ENCODE measurements at regions not wholly inside any gene's neighbourhood (a gene's known extent, or its start where the extent isn't known, plus 50 kb on each side); places are given as distances from the start of the nearest gene placed in this dataset.
"Not testable (repeated sequence)": the region's sequence is repeated elsewhere in the genome, so short reads cannot be mapped to it uniquely, and the experiment has no call there.

DNA sequence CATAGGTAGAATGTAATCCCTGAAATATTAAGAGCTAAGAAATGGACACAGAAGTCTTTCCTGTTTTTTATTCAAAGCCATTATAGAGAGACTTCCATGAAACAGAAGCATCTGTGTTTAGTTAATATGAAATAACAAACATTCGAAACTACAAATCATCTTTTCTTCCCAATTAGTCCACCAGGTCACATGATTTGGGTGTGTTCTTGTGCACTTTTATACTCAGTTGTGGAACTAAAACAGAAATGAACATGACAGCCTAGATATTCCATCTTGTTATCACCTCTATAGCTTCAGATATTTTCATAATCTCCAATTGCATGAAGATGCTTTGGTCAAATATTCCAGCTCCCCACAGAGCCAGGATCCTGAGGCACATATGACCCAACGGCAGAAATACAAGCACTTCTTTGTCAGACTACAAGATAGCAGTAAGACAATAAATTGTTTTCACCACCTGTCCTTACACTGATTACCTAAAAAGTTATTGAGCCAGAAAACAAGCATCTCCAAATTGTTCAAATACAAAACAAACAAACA lies 116.8 kb upstream of the BEND6 start:
- no peak for DNase-seq

DNA sequence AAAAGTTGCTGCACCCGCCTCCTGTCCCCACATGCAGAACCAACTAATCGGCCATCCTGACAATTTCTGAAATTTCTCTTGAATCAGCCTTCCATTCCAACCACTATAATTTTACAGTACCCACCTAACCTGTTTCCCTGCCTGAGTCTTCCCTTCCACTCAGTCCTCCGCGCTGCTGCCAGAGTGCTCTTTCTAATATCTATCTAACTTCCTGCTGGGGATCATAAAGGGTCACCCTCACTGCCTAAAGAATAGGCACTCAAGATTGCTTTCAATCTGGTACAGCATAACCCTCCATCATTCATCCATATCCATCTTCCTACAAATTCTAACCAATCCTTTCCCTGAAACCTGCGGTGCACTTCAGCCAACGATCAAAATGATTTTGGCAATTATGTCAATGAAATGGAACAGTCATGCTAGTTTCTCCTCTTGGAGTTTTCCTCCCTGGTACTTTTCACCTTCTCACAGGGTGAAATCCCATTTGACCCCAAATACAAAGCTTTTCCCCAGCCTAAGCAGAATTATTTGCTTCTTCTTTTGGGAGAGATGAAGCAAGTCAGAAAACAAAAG lies 117.5 kb upstream of the BEND6 start:
- DNase-seq: no peak

DNA sequence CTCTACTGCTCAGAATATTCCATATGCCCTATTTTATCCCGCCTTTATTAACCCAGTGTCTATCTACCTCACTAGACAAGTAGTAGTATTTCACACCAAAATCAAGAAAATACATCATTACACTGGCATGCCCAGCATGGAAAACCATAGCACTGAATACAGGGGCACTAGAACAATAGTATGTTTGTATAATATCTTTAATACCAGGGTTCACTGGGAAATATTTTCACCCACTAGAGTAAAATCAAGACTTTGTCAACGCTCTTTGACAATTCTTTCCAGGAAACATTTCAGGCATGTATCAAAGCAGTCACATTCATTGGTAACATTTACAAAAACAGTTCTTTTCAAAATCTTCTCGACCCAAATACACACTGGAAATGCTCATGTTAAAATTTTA lies 119.3 kb upstream of the BEND6 start:
- no peak for DNase-seq

DNA sequence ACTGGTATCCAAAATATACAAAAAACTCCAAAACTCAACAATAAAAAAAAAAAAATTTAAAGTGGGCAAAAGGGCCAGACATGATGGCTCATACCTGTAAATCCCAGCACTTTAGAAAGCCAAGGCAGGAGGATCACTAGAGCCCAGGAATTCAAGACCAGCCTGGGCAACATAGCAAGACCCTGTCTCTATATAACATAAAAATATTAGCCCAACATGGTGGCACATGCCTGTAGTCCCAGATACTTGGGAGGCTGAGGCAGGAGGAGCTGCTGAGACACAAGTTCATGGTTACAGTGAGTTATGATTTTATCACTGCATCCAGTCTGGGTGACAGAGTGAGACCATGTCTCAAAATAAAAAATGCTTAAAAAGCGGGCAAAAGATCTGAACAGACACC lies 121.0 kb upstream of the BEND6 start:
- no peak for DNase-seq

DNA sequence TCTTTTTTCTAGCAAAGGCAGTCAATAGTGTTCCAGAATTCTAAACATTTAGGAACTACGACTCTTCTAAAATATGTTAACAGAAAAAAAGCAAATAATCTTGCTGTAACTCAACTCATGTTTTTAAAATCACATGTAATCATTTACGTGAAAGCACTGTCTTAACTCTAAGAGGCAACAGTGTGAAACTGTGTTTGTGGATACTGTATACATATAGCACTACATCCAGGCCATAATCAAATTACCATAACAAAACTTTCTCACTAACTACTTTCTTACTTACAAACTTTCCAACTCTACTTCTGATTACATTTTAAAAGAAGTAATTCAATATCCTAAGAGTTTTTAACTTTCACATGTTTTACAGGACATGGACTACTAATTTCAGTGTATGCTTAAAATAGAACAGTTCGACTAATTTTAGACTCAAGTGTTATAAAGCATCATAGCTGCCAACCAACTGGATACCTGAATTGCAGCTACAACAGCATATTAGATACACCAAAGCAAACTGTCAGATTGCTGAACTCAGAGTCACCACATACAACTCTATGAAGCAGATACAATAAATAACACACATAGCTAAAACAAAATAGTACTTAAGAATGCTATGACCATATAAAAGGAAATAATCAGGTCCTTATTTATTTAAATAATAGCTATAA lies 121.6 kb upstream of the BEND6 start:
- no peak for DNase-seq

DNA sequence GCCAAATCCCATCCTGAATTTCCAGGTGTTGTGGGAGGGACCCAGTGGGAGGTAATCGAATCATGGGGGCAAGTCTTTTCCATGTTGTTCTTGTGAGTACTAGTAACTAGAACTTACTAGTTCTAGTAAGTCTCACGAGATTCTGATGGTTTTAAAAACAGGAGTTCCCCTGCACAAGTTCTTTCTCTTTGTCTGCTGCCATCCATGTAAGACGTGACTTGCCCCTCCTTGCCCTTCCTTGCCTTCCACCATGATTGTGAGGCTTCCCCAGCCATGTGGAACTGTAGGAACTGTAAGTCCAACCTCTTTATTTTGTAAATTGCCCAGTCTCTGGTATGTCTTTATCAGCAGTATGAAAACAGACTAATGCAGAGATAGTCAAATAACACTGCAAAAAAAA lies 122.7 kb upstream of the BEND6 start:
- DNase-seq: no peak

DNA sequence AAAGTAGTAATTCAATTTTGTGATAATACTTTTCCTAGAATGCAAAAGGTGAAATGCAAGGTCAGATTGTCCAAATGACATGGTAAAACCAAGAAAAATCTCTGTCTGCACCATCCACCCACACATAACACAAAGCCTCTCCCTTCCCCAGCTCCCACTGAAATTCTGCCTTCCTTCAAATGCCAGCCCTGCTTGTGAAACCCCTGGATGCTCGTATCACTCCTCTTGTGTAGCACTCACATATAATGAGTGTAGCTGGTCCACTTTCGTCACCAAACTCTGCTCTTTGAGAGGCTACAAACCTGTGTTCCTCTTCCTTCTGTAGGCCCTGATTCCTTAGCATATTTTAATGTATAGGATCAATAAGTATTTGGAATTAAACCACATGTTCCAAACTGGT lies 123.6 kb upstream of the BEND6 start:
- no peak for DNase-seq

DNA sequence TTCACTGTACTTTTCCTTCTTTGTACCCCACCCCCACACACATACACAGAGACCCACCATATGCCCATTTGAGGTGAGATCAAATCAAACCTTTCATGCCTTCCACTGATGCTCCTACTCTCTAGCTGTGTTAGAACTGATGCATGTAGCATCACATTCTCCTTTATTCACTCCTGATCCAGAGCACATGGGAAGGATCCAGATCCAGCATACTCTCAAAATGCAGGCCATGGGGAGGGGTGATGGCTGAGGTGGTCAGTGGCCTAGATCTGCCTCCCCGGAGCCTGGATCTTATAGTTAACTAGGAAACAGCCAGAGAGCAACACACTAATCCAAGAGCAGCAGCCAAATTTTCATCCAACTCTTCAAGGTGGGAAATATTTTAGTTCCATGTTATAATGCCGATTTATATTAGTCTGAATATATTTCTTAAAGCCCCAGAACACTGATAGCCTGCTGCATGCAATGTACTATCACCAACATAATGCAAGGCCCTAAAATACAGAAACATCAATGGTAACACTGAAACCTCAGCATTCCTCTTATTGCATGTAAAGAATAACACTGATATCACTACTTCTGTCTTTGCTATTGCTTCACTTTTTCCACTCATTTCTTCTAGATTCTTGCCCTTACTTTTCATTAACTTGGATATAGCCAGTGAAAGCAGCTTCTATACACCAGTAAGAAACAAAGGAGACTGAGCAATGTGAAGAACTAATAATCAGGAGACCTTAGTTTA lies 126.8 kb upstream of the BEND6 start:
- DNase-seq: no peak

DNA sequence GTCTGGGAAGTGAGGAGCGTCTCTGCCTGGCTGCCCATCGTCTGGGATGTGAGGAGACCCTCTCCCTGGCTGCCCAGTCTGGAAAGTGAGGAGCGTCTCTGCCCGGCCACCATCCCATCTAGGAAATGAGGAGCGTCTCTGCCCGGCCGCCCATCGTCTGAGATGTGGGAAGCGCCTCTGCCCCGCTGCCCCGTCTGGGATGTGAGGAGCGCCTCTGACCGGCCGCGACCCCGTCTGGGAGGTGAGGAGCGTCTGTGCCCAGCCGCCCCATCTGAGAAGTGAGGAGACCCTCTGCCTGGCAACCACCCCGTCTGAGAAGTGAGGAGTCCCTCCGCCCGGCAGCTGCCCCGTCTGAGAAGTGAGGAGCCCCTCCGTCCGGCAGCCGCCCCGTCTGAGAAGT lies 130.5 kb upstream of the BEND6 start:
- DNase-seq: not testable (repeated sequence)

DNA sequence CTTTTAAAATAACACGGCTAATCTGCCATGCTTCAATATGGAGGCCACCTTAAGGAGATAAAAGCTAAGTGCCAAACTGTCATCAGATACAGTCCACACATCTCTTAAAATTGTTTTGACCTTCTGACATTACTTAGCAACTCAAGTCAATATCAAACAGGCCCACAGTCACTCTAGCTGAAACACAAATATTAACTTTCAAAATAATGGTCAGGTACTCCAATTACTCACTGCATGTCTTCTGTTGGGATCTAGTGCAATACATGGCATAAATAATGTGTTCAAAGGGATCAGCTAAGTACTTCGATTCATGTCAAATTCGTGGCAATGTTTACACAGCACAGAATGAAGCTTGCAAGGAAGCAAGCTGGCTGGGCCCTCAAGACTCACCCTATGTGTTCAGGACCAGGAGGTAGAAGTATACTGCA lies 133.9 kb upstream of the BEND6 start:
- DNase-seq: no peak

DNA sequence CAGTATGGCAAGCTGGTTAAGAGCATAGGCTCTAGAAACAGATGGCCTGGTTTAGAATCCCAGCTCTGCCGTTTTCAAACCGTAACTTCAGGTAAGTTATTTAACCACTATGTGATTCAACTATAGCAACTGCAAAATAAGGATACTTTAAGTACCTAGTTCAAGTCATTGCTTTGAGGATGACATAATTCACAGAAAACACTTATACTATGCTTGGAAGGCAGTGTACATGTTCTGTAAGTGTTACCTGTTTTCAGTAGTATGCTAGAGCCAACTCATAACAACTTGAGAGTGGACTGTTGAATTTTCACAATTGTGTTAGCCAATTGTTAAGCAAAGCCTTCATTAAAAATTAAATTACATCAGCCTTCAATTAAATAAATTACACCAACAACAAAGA lies 134.8 kb upstream of the BEND6 start:
- DNase-seq: no peak

DNA sequence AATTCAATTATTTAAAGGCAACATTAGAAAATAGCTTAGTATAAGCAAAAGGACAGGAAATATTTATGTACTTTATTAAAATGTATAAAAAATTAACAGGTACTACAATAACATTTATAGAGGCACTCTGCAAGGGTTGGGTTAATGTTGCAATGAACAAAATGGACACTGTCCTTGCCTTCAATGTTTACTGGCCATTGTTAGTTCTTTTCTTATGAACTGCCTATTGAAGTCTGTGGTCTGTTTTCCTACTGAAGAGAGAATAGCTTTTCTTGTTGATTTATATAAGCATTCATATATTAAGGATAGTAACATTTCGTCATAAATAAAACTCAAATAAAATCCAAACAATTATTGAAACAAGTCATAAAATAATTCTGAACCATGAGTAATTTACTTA lies 135.3 kb upstream of the BEND6 start:
- no peak for DNase-seq

DNA sequence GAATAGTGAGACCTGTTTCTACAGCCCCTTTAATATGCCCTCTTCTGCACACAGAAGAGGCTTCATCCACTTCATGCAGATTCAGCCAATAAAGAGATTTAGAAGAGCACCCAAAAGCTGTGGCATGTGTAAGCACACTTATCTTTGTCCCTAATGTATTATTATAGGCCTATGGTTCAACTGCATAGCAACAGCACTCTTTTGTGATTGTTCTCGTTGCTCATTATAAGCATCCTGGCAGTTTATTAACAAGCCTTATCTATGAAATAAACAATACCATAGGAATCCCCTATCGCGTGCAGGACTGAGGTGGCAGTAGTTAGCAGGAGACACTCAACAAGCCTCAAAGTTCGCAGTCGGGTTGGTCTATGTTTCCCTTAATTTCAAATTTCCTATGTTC lies 138.5 kb upstream of the BEND6 start:
- no peak for DNase-seq

DNA sequence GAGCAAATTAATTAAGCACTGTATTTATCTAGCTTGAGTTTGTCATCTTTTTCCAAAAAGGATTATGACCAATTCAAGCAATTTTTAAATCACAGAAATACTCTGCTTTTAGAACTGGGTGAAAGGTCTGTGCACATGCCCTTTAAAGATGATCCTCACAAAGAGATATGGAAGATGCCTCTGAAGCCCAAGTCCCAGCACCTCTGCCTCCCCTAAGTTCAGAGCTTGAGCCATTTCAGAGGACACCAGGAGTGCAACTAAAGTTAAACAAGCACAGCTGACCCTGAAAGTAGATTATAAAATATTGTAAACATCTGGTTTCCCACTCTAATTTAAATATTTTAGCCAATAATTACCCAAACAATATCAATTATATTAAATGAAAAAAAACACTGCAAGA lies 139.5 kb upstream of the BEND6 start:
- no peak for DNase-seq

DNA sequence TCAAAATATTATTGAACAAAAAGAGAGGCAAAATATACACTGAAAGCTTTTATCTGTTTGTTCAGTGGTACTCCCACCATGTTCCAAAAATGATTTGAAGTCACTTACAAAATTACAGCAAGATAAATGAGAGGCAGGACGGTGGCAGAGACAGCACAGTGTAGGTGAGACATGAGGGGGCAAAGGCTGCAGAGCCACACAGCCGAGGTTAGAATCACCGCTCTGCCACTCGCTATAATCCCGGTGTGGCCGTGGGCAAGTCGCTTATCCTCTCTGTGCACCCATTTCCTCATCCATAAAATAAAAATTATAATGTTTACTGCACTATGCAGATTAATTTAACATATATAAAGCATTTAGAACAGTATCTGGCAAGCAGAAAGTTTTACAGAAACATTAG lies 140.1 kb upstream of the BEND6 start:
- DNase-seq: no peak

DNA sequence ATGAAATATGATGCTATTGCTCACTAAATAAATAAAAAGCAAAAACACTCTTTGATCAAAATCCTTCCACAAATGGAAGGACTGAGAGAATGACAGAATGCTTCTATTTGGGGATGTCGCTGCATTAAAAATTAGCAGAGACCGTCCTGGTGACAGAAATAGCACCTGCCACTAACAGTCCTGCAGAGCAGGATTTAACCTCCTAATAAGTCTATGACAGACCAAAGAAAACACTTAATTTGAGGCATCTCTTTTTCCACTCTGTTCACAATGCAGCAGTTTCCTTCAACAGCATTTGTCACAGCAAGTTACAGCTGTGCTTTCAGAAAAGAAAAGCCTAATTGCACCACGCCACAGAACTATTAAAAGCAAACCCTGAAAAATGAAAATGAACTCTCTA lies 140.6 kb upstream of the BEND6 start:
- no peak for DNase-seq

DNA sequence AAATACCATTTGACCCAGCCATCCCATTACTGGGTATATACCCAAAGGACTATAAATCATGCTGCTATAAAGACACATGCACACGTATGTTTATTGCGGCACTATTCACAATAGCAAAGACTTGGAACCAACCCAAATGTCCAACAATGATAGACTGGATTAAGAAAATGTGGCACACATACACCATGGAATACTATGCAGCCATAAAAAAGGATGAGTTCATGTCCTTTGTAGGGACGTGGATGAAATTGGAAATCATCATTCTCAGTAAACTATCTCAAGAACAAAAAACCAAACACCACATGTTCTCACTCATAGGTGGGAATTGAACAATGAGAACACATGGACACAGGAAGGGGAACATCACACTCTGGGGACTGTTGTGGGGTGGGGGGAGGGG lies 142.1 kb upstream of the BEND6 start:
- not testable (repeated sequence) for DNase-seq

DNA sequence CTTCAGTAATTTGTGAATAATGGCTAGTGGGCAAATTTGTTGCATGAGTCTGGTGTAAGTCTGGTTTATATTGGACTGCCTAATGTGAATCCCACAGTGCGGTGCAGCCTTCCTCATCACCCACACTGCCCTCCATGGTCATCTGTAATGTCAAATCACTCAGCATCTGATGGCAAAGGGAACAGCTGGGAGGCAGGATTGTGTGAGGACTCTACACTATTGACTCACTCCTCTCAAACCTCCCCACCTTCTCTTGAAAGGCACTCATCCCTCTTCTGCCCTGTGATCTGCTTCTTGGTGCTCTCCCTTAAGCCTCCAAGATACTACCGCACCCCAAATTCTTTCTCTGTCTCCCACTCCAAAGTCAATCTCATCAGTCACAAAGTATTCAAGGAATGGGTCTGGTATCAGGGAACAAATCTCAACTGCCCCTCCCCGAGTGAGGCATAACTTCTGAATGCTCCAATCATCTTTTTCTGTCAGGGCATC lies 146.0 kb upstream of the BEND6 start:
- no peak for DNase-seq

DNA sequence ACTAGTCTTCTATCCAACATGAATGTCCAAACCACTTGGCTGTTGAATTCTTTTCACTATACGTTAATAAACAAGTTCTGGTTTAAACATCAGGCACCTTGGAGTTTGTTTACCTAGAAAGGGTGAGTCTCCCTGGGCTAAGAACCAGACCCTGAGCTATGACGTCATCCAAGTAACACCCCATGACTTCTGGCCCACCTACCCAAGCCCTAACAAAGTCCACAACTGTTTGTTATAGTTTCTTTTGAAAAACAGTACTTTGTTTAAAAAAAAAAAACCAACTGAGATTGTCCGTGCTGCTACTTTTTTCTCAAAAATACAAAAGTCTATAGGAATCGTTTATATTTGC lies 146.9 kb upstream of the BEND6 start:
- DNase-seq: no peak

DNA sequence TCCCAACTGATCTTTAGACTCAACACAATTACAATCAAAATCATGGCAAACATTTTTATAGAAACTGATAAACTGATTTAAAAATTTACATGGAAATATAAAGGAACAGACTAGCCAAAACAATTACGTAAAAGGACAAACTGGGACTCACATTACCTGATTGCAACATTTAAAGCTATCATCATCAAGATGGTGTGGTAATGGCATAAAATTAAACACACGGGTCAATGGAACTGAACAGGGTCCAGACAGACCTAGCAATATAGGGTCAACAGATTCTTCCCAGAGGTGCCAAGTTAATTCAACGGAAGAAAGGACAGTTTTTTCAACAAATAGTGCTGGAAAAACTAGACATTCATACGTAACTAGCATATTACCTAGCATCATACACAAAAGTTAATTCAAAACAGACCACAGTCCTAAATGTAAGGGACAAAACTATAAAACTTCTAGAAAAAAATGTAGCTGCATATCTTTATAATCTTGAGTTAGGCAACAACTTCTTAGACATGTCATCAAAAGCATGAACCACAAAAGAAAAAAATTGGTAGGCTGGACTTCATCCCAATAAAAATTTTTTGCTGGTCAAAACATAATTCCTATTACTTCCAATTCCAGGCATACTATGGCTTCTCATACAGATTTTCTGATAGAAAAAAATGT lies 147.4 kb upstream of the BEND6 start:
- no peak for DNase-seq

DNA sequence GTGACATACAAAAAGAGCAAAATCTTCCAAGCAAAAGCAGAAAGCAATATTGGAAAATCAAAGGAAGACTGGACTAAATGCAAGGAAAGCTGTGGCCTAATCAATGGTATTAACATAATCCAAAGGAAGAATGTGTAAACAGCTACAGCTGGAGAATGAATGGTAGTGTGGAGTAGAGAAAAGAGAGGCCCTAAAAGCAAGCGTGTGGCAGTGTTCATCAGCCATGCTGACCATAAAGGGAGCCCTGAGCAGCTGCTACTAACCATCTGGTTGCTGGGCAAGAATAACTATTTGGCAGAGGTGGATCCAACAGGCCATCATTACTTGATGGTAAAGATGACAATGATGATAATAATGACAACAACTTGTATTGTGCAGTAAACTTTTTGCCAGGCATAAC lies 148.5 kb upstream of the BEND6 start:
- no peak for DNase-seq

DNA sequence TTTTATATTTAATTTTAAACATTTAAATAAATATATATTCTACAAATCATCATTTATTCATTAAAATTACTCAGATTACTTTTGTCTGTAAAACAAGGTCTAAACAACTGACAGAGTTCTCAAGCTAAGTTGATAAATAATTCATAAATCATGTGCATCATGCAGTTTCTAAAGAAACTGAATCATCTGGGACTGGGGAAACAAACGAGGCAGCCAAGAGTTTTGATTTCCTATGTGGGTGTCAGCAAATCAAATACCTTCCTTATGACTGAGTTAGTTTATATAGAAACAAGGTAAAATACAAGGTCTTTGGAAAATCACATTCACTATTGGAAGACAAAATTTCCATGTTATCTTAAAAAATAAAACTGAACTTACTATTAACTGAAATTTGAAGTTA lies 149.9 kb upstream of the BEND6 start:
- no peak for DNase-seq

DNA sequence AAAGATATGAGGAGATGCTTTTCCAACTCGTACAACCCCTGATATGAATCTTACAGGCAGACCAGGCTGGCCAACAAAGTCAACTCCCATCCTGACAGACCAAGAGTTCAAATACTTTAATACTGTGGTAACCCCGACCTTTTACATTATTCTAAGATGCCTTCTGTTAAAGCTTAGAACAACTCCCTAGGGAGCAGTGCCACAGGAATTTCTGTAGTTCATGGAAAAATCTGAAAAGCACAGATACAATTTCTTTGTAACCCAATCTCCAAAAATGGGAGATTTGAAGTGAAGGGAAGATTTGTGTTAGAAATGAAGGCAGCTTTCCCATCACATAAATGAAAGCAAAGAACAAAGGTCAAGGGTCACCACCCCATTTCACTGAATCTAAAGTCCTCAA lies 151.3 kb upstream of the BEND6 start:
- no peak for DNase-seq

DNA sequence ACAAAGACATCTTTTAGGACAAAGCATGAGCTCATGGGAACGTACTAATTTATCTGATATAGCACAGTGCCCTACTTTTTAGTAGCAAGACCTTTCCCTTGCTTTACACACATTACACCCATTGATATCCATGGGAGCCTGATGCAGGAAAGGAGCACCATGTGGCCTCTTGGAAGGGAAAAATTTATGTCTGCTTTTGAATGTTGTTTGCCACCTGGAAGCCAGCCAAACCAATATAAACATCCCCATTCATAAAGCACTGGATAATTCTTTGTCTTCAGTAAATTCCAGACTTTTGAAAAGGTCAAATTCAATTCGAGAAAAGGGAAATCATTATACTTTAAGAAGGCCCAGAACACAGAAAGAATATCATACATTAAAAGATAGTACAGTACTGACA lies 152.3 kb upstream of the BEND6 start:
- no peak for DNase-seq

Measured in AML-193 (cell line).